H9 (cell line): ENCODE measurements at regions not wholly inside any gene's neighbourhood (a gene's known extent, or its start where the extent isn't known, plus 50 kb on each side); places are given as distances from the start of the nearest gene placed in this dataset.

Experiments
- DNase-seq: peaks from one replicate; pipeline ENCODE4 v3.0.0-alpha.2; 2017
- H2AFZ ChIP-seq: one replicate; pipeline ENCODE4 v1.6.1; 2013; ENCODE audit warnings: mild to moderate bottlenecking, low read length, control low read depth, moderate library complexity
- H2AK5ac ChIP-seq: 2 replicates; pipeline ENCODE4 v1.6.1; 2013; ENCODE audit warnings: low read length, control low read depth, mixed read lengths; ENCODE audit not compliant: insufficient read length
- H2BK120ac ChIP-seq: one replicate; pipeline ENCODE4 v1.6.1; 2013; ENCODE audit warnings: low read depth, mild to moderate bottlenecking, low read length, control low read depth, inconsistent platforms; ENCODE audit not compliant: poor library complexity, severe bottlenecking
- H2BK12ac ChIP-seq: 2 replicates; pipeline ENCODE4 v1.6.1; 2013; ENCODE audit warnings: low read length, control low read depth, mixed read lengths, low read depth; ENCODE audit not compliant: insufficient read length
- H2BK15ac ChIP-seq: 2 replicates; pipeline ENCODE4 v1.6.1; 2013; ENCODE audit warnings: low read depth, low read length, control low read depth
- H2BK20ac ChIP-seq: one replicate; pipeline ENCODE4 v1.6.1; 2013; ENCODE audit warnings: low read depth, mild to moderate bottlenecking, low read length, control low read depth, inconsistent platforms; ENCODE audit not compliant: poor library complexity, severe bottlenecking
- H2BK5ac ChIP-seq: 2 replicates; pipeline ENCODE4 v1.6.1; 2013; ENCODE audit warnings: low read length, control low read depth, mixed read lengths; ENCODE audit not compliant: insufficient read length
- H3K14ac ChIP-seq: 2 replicates; pipeline ENCODE4 v1.6.1; 2013; ENCODE audit warnings: low read length, control low read depth; ENCODE audit not compliant: insufficient read depth
- H3K18ac ChIP-seq: 2 replicates; pipeline ENCODE4 v1.6.1; 2013; ENCODE audit warnings: low read depth, mild to moderate bottlenecking, mixed read lengths, low read length, control low read depth; ENCODE audit not compliant: insufficient read length
- H3K23ac ChIP-seq: 2 replicates; pipeline ENCODE4 v1.6.1; 2013; ENCODE audit warnings: low read length, control low read depth, mixed read lengths, low read depth; ENCODE audit not compliant: insufficient read length
- H3K23me2 ChIP-seq: 2 replicates; pipeline ENCODE4 v1.6.1; 2013; ENCODE audit warnings: low read depth, mild to moderate bottlenecking, mixed read lengths, low read length, control low read depth; ENCODE audit not compliant: insufficient read length, poor library complexity, severe bottlenecking
- H3K27ac ChIP-seq: 2 replicates; pipeline ENCODE4 v1.5.1; 2013; ENCODE audit warnings: low read length, control low read depth, mixed read lengths, low read depth; ENCODE audit not compliant: insufficient read length
- H3K27me3 ChIP-seq: 2 replicates; pipeline ENCODE4 v1.6.1; 2013; ENCODE audit warnings: low read length, control low read depth, inconsistent platforms; ENCODE audit not compliant: insufficient read depth
- H3K4ac ChIP-seq: 2 replicates; pipeline ENCODE4 v1.6.1; 2013; ENCODE audit warnings: low read depth, mild to moderate bottlenecking, control low read depth, inconsistent platforms, low read length, moderate library complexity
- H3K4me1 ChIP-seq: 2 replicates; pipeline ENCODE4 v1.6.1; 2013; ENCODE audit warnings: low read length, control low read depth, inconsistent platforms; ENCODE audit not compliant: insufficient read depth
- H3K4me2 ChIP-seq: 2 replicates; pipeline ENCODE4 v1.6.1; 2013; ENCODE audit warnings: low read length, control low read depth, mixed read lengths; ENCODE audit not compliant: insufficient read length, insufficient read depth
- H3K56ac ChIP-seq: 2 replicates; pipeline ENCODE4 v1.6.1; 2013; ENCODE audit warnings: low read depth, mild to moderate bottlenecking, mixed read lengths, low read length, control low read depth; ENCODE audit not compliant: insufficient read length
- H3K79me1 ChIP-seq: 2 replicates; pipeline ENCODE4 v1.6.1; 2013; ENCODE audit warnings: low read depth, mild to moderate bottlenecking, moderate library complexity, low read length, control low read depth, inconsistent platforms; ENCODE audit not compliant: insufficient read depth, poor library complexity, severe bottlenecking
- H3K79me2 ChIP-seq: 2 replicates; pipeline ENCODE4 v1.6.1; 2013; ENCODE audit warnings: low read length, control low read depth, inconsistent platforms; ENCODE audit not compliant: insufficient read depth
- H3K9ac ChIP-seq: 2 replicates; pipeline ENCODE4 v1.6.1; 2013; ENCODE audit warnings: low read length, control low read depth, mixed read lengths; ENCODE audit not compliant: insufficient read length; ENCODE audit errors: extremely low read depth
- H3K9me3 ChIP-seq: one replicate; pipeline ENCODE4 v1.6.1; 2013; ENCODE audit warnings: low read depth, low read length, inconsistent platforms; ENCODE audit not compliant: control insufficient read depth
- H3T11ph ChIP-seq: one replicate; pipeline ENCODE4 v1.6.1; 2013; ENCODE audit warnings: mild to moderate bottlenecking, low read length, control low read depth, inconsistent platforms
- H4K20me1 ChIP-seq: one replicate; pipeline ENCODE4 v1.6.1; 2013; ENCODE audit not compliant: control insufficient read depth, insufficient read length, insufficient read depth
- H4K5ac ChIP-seq: 2 replicates; pipeline ENCODE4 v1.6.1; 2013; ENCODE audit warnings: low read depth, mild to moderate bottlenecking, mixed read lengths, low read length, control low read depth; ENCODE audit not compliant: insufficient read length
- H4K8ac ChIP-seq: replicated peaks from 2 replicates; pipeline ENCODE4 v1.6.1; 2013; ENCODE audit warnings: low read length, control low read depth, mixed read lengths, low read depth; ENCODE audit not compliant: insufficient read length
- H4K91ac ChIP-seq: 2 replicates; pipeline ENCODE4 v1.6.1; 2013; ENCODE audit warnings: low read depth, mild to moderate bottlenecking, moderate library complexity, mixed read lengths, low read length, control low read depth; ENCODE audit not compliant: insufficient read length
- H3K27ac Mint-ChIP-seq, 3 experiments: 2 replicates in 2 of 3; 3 replicates in 1 of 3; pipeline ENCODE4 v1.8.0; 2020 to 2021; ENCODE audit warnings: mixed read lengths in 3 of 3, mild to moderate bottlenecking in 1 of 3, moderate library complexity in 1 of 3
- H3K27me3 Mint-ChIP-seq: 2 replicates; pipeline ENCODE4 v1.8.0; 2021; ENCODE audit warnings: low read depth, mild to moderate bottlenecking, moderate library complexity, mixed read lengths
- H3K36me3 Mint-ChIP-seq, 3 experiments: 2 replicates in 2 of 3; 3 replicates in 1 of 3; pipeline ENCODE4 v1.8.0; 2020 to 2021; ENCODE audit warnings: low read depth in 3 of 3, mixed read lengths in 3 of 3; ENCODE audit not compliant: insufficient read depth in 1 of 3
- H3K4me1 Mint-ChIP-seq, 2 experiments: 2 replicates each; pipeline ENCODE4 v1.8.0; 2020; ENCODE audit warnings: mixed read lengths in 2 of 2
- H3K4me3 Mint-ChIP-seq, 2 experiments: 2 replicates in 1 of 2; 3 replicates in 1 of 2; pipeline ENCODE4 v1.8.0; 2020 to 2021; ENCODE audit warnings: mild to moderate bottlenecking in 2 of 2, mixed read lengths in 2 of 2, moderate library complexity in 1 of 2
- H3K9me3 Mint-ChIP-seq, 2 experiments: 2 replicates in 1 of 2; 3 replicates in 1 of 2; pipeline ENCODE4 v1.8.0; 2020; ENCODE audit warnings: mild to moderate bottlenecking in 2 of 2, mixed read lengths in 2 of 2, moderate library complexity in 1 of 2
- CTCF ChIP-seq: fragments of 200-600 bp; sonication (generic); conservative IDR thresholded peaks from 3 replicates; pipeline ENCODE4 v1.8.0; 2021; ENCODE audit warnings: antibody characterized with exemption, mild to moderate bottlenecking
- WGBS: extraction: QIAGEN DNeasy Blood & Tissue Kit; methylation state at CpG from one replicate; pipeline ENCODE4 v1.1.7; 2013; ENCODE audit warnings: missing lambda C conversion rate, low lambda C conversion rate, mixed read lengths; ENCODE audit not compliant: insufficient read length; ENCODE audit errors: extremely low coverage; 5-methylcytosine and 5-hydroxymethylcytosine counted together

- H3K9ac ChIP-seq, result no peak overlapping the region
- H3K56ac ChIP-seq, result no peak overlapping the region
- Mint-ChIP-seq H3K9me3 (no peaks in the 10 kb centered on the region), H3K4me3 (no peak overlapping the region), H3K4me1 (peaks cover 9 to 12% of the 10 kb centered on the region in 2 experiments), H3K27me3 (no peaks in the 10 kb centered on the region), H3K36me3 (no peaks in the 10 kb centered on the region), H3K27ac (no peak overlapping the region)
- no peak overlapping the region for H4K8ac ChIP-seq
- no peaks in the 10 kb centered on the region for H3K79me2 ChIP-seq
- H4K20me1 ChIP-seq, result no peaks in the 10 kb centered on the region
- H3K14ac ChIP-seq, result no peak overlapping the region
- H2BK20ac ChIP-seq, result no peak overlapping the region
- no peaks in the 10 kb centered on the region for H3K79me1 ChIP-seq
- no peak overlapping the region for H4K91ac ChIP-seq
- no peaks in the 10 kb centered on the region for H3K23me2 ChIP-seq
- H3K18ac ChIP-seq, result no peak overlapping the region
- H2BK15ac ChIP-seq, result no peak overlapping the region
- no peak overlapping the region for H4K5ac ChIP-seq
- H3K4me2 ChIP-seq, result no peak overlapping the region
- no peak overlapping the region for H3K27ac ChIP-seq
- no peak overlapping the region for H2AK5ac ChIP-seq
- no peaks in the 10 kb centered on the region for H3K27me3 ChIP-seq
- H2BK12ac ChIP-seq, result no peak overlapping the region
- H3T11ph ChIP-seq, result no peak overlapping the region
- no peak overlapping the region for H2BK120ac ChIP-seq
- no peak overlapping the region for H3K4ac ChIP-seq
- TF ChIP-seq CTCF, result no peak
- DNase-seq, result no peak
- no peaks in the 10 kb centered on the region; the same call in 1 of the 2 replicates for H3K4me1 ChIP-seq
- no peak overlapping the region for H3K23ac ChIP-seq
- WGBS, result no CpG with 5 or more reads among the region's 7 CpGs
- no peaks in the 10 kb centered on the region for H3K9me3 ChIP-seq
- H2BK5ac ChIP-seq, result no peak overlapping the region
- H2AFZ ChIP-seq, result no peak overlapping the region
Observed at GRCh38 chr2:164028814-164029534, 293.2 kb upstream of the FIGN start.
